ENCODE measurements at regions not wholly inside any gene's neighbourhood (a gene's known extent, or its start where the extent isn't known, plus 50 kb on each side); places are given as distances from the start of the nearest gene placed in this dataset.

DNA sequence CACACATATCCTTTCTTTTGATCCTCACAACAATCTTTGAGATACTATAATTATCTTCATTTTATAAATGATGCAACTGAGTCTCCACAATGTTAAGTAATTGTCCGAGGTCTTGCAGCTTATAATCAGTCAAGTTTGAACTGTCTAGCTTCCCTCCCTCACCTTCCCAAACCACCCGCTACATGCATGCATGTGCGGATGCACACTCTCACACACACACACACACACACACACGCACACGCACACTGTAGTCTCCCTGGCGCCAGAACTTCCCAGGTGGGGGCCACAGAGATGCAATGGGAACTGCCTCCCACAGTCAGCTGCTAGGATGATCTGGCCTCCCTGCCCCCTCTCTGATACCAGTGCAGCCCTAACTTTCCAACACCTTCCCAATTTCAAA, 501.3 kb downstream of the BUD13 start:
- TF ChIP-seq POLR2A (IDR thresholded peaks at IDR 0.05): no peak
- no peak for TF ChIP-seq CTCF (IDR thresholded peaks at IDR 0.05 in 4 of 5, conservative IDR thresholded peaks at IDR 0.05 in 1 of 5)
- ATAC-seq (no peak), DNase-seq (no peak)
- H3K36me3 ChIP-seq: no peaks in the 10 kb centered on the region
- H3K4me3 ChIP-seq: no peak overlapping the region
- H3K27ac ChIP-seq: no peak overlapping the region
- no peaks in the 10 kb centered on the region for H3K27me3 ChIP-seq
- in situ Hi-C loops (cut with MboI; ENCODE audit: low sequenced_read_pairs in 4 of 4) (loop anchor here in 3 of 4 donors (10.0 to 25.0 kb wide), 3 partner anchors 934 to 947 kb away; no protein-coding TSS in a partner anchor), intact Hi-C loops (cut with DNase I; ENCODE audit: low total_unique reads) (no loop called here)
- H3K9me3 ChIP-seq: no peaks in the 10 kb centered on the region
- H3K4me1 ChIP-seq: no peaks in the 10 kb centered on the region

- Histone ChIP-seq H3K27ac (no peak overlapping the region), H3K4me1 (no peaks in the 10 kb centered on the region), H3K4me3 (no peak overlapping the region), H3K36me3 (no peaks in the 10 kb centered on the region), H3K9me3 (no peaks in the 10 kb centered on the region), H3K27me3 (peaks cover 0 to 5% (median 0%) of the 10 kb centered on the region in 3 donors)
- no peak for ATAC-seq
- TF ChIP-seq POLR2A (IDR thresholded peaks at IDR 0.05) (no peak), CTCF (IDR thresholded peaks at IDR 0.05 in 4 of 5, conservative IDR thresholded peaks at IDR 0.05 in 1 of 5) (no peak)
- DNase-seq: no peak
- intact Hi-C loops (cut with DNase I; ENCODE audit: low total_unique reads): no loop called here
- in situ Hi-C loops (cut with MboI; ENCODE audit: low sequenced_read_pairs in 4 of 4): loop anchor here in 1 of 4 donors (25.0 kb wide), 1 partner anchor 930 kb away; no protein-coding TSS in a partner anchor
Observed at GRCh38 chr11:116267146-116267545, 505.6 kb downstream of the BUD13 start.

GRCh38 chr11:116263770-116264169, 509.0 kb downstream of the BUD13 start:
- no peak for ATAC-seq
- H3K27me3 ChIP-seq: peaks cover 0 to 8% (median 4%) of the 10 kb centered on the region in 3 donors

DNA sequence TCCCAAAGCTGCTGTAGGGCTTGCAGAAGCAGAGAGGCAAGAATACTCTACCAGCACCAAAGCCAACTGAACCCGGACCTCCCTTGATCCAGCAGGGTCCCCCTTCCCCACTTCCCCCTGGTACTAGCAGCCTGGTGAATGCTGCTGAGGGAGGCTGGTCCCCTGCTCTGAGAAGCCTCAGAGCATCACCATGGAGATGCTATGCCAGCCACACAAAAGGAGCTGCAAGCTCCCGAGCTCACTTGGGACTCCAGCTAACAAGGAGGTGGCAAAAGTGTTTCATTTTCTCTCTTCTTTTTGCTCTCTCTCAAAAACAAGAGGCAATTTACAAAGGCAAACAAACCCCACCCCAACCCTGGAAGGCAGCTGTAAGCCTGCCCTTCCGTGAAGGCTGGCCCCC, 509.8 kb downstream of the BUD13 start:
- in situ Hi-C loops (cut with MboI; ENCODE audit: low sequenced_read_pairs in 4 of 4): loop anchor here in 1 of 4 donors (25.0 kb wide), 1 partner anchor 926 kb away; no protein-coding TSS in a partner anchor

More at GRCh38 chr11:116263770-116264169, 509.0 kb downstream of the BUD13 start:
- Histone ChIP-seq H3K4me3 (no peak overlapping the region), H3K27ac (no peak overlapping the region), H3K36me3 (no peaks in the 10 kb centered on the region), H3K4me1 (no peaks in the 10 kb centered on the region), H3K9me3 (no peaks in the 10 kb centered on the region)
- intact Hi-C loops (cut with DNase I; ENCODE audit: low total_unique reads) (no loop called here), in situ Hi-C loops (cut with MboI; ENCODE audit: low sequenced_read_pairs in 4 of 4) (loop anchor here in 1 of 4 donors (25.0 kb wide), 1 partner anchor 926 kb away; no protein-coding TSS in a partner anchor)
- TF ChIP-seq CTCF (IDR thresholded peaks at IDR 0.05 in 4 of 5, conservative IDR thresholded peaks at IDR 0.05 in 1 of 5): no peak
- no peak for TF ChIP-seq POLR2A (IDR thresholded peaks at IDR 0.05)
- no peak for DNase-seq

More for the DNA sequence above, 509.8 kb downstream of the BUD13 start:
- intact Hi-C loops (cut with DNase I; ENCODE audit: low total_unique reads): no loop called here
- DNase-seq: no peak
- no peak overlapping the region for H3K27ac ChIP-seq
- no peak for ATAC-seq
- no peaks in the 10 kb centered on the region for H3K36me3 ChIP-seq
- H3K4me3 ChIP-seq: no peak overlapping the region
- no peaks in the 10 kb centered on the region for H3K9me3 ChIP-seq
- no peaks in the 10 kb centered on the region for H3K4me1 ChIP-seq
- H3K27me3 ChIP-seq: peaks cover 0 to 11% (median 4%) of the 10 kb centered on the region in 3 donors
- TF ChIP-seq CTCF (IDR thresholded peaks at IDR 0.05 in 4 of 5, conservative IDR thresholded peaks at IDR 0.05 in 1 of 5) (no peak), POLR2A (IDR thresholded peaks at IDR 0.05) (no peak)

All from gastrocnemius medialis (tissue), 4 donors.